Activated T-cell treated with anti-CD3 and anti-CD28 coated beads for 4 hours (primary cell): ENCODE measurements at regions not wholly inside any gene's neighbourhood (a gene's known extent, or its start where the extent isn't known, plus 50 kb on each side); places are given as distances from the start of the nearest gene placed in this dataset.

Experiments used
- DNase-seq: peaks from one replicate; pipeline ENCODE4 v3.0.0-alpha.2; 2020

- DNase-seq = no peak
Measured at GRCh38 chr4:124018383-124019317, 622.1 kb downstream of the SPRY1 start.

- DNase-seq = no peak
Measured at GRCh38 chr4:124019749-124020549, 623.4 kb downstream of the SPRY1 start.

- DNase-seq = no peak
Measured at GRCh38 chr4:124025000-124025399, 628.4 kb downstream of the SPRY1 start.

- DNase-seq = no peak
Measured at GRCh38 chr4:124025428-124025827, 628.8 kb downstream of the SPRY1 start.

- no peak for DNase-seq
Measured at GRCh38 chr4:124028182-124028581, 631.6 kb downstream of the SPRY1 start.

- DNase-seq = no peak
Measured at GRCh38 chr4:124030147-124030546, 633.6 kb downstream of the SPRY1 start.

GRCh38 chr4:124032035-124032434, 635.4 kb downstream of the SPRY1 start:
- DNase-seq = no peak

- DNase-seq = no peak
Measured at GRCh38 chr4:124035364-124036041, 638.9 kb downstream of the SPRY1 start.

- DNase-seq = no peak
Measured at GRCh38 chr4:124037236-124037635, 640.6 kb downstream of the SPRY1 start.

GRCh38 chr4:124044330-124044729, 647.7 kb downstream of the SPRY1 start:
- DNase-seq = no peak

GRCh38 chr4:124044867-124045266, 648.3 kb downstream of the SPRY1 start:
- DNase-seq = no peak

- no peak for DNase-seq
Measured at GRCh38 chr4:124046190-124046589, 649.6 kb downstream of the SPRY1 start.

- no peak for DNase-seq
Measured at GRCh38 chr4:124053872-124054538, 657.4 kb downstream of the SPRY1 start.

- DNase-seq = no peak
Measured at GRCh38 chr4:124055336-124055735, 657.2 kb downstream of the ANKRD50 start.

GRCh38 chr4:124055896-124056295, 656.6 kb downstream of the ANKRD50 start:
- DNase-seq = no peak

GRCh38 chr4:124060261-124060918, 652.1 kb downstream of the ANKRD50 start:
- no peak for DNase-seq

GRCh38 chr4:124061413-124061812, 651.1 kb downstream of the ANKRD50 start:
- DNase-seq = no peak

GRCh38 chr4:124065422-124065821, 647.1 kb downstream of the ANKRD50 start:
- no peak for DNase-seq

- DNase-seq = no peak
Measured at GRCh38 chr4:124065936-124066335, 646.6 kb downstream of the ANKRD50 start.

GRCh38 chr4:124066595-124066994, 645.9 kb downstream of the ANKRD50 start:
- DNase-seq = no peak

GRCh38 chr4:124067046-124067445, 645.5 kb downstream of the ANKRD50 start:
- no peak for DNase-seq
